ENCODE measurements at regions not wholly inside any gene's neighbourhood (a gene's known extent, or its start where the extent isn't known, plus 50 kb on each side); places are given as distances from the start of the nearest gene placed in this dataset.

DNA sequence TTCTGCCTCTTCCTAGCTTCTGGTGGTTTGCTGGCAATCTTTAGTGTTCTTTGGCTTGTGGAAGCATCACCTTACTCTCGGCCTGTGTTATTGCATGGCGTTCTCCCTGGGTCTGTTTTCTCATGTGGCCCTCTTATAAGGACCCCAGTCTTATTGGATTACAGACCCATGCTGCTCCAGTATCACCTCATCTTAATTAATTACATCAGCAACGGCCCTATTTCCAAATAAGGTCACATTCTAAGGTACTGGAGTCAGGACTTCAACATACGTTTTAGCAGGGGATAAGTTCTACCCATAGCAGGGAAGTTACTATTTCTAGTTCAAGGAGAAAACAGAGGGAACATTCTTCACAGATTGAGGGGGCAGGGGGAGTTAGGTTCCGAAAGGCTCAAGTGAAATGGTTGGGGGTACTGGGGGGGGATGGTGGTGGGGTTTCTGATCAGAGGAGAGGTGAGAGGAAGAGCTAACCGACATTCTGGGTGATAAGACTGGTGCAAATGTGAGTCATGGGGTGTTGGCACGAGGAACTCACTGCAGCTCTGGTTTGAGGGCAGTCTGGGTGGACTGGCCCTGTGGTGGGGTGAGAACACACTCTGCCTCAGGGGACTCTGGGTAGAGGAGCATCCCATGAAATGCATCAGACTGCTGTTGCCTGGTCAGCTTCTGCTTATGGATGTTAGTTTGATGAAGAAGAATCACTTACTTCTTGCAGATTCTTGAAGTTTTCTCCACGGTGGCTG is 51.5 kb upstream of the ZBED5 start:
- 94% methylated on average over 8 of the region's 8 CpGs for WGBS
- Histone ChIP-seq H3K4me3 (ENCODE audit: low read length in 2 of 2) (no peak overlapping the region), H3K27me3 (ENCODE audit: control insufficient read depth in 2 of 2, insufficient read depth in 1 of 2, low read length in 1 of 2) (no peaks in the 10 kb centered on the region), H3K4me1 (ENCODE audit: control insufficient read depth in 2 of 2, insufficient read depth in 2 of 2, low read length in 2 of 2) (no peaks in the 10 kb centered on the region), H3K9me3 (ENCODE audit: control insufficient read depth in 2 of 2, insufficient read depth in 1 of 2, low read length in 1 of 2) (no peaks in the 10 kb centered on the region), H3K27ac (ENCODE audit: low read depth in 1 of 2, low read length in 1 of 2) (no peak overlapping the region), H3K36me3 (ENCODE audit: control insufficient read depth in 2 of 2, insufficient read depth in 2 of 2, low read length in 1 of 2) (no peaks in the 10 kb centered on the region)
- no peak for DNase-seq (ENCODE audit: low read depth in 6 of 9, low spot score in 9 of 9)

DNA sequence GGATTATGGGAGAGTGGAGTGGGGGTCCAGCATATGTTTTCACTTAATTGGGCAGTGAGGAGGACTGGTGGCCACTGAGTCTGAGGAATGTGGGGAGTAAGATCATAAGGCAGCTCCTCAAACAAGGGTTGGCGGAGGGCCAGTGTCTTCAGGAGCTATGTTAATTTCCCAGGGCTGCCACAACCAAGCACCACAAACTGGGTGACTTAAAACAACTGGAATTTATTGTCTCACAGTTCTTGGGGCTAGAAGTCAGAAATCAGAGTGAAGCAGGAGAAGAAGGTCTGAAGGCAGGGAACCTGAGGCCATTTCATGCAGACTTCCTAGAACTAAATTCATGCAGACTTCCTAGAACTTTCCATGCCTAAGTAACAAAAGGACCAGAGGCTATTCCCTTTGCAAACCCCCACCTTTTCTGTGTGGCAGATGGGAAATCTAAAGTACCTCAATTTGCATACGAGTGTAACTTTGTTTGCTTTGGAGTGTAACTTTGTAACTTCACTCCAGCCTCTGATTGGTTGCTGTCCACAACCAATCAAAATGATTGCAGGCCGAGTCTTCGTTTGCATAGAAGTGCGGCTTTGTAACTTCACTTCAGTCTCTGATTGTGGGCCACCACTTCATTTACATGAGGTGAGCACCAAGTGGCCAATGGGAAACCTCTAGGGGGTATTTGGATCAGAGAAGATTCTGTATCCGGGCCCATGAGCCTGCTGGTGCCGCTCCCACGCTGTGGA is 50.5 kb upstream of the ZBED5 start:
- H3K27me3 ChIP-seq (ENCODE audit: control insufficient read depth in 2 of 2, insufficient read depth in 1 of 2, low read length in 1 of 2) = no peaks in the 10 kb centered on the region
- H3K4me1 ChIP-seq (ENCODE audit: control insufficient read depth in 2 of 2, insufficient read depth in 2 of 2, low read length in 2 of 2) = no peaks in the 10 kb centered on the region
- no peak for DNase-seq (ENCODE audit: low read depth in 6 of 9, low spot score in 9 of 9)
- 97% methylated on average over 8 of the region's 8 CpGs for WGBS
- H3K27ac ChIP-seq (ENCODE audit: low read depth in 1 of 2, low read length in 1 of 2) = no peak overlapping the region
- H3K4me3 ChIP-seq (ENCODE audit: low read length in 2 of 2) = no peak overlapping the region
- no peaks in the 10 kb centered on the region for H3K36me3 ChIP-seq (ENCODE audit: control insufficient read depth in 2 of 2, insufficient read depth in 2 of 2, low read length in 1 of 2)
- no peaks in the 10 kb centered on the region for H3K9me3 ChIP-seq (ENCODE audit: control insufficient read depth in 2 of 2, insufficient read depth in 1 of 2, low read length in 1 of 2)

Measured in thymus (tissue), 11 donors.